ENCODE measurements at regions not wholly inside any gene's neighbourhood (a gene's known extent, or its start where the extent isn't known, plus 50 kb on each side); places are given as distances from the start of the nearest gene placed in this dataset.

- WGBS, 2 donors = 96 to 97% methylated on average over 2 of the region's 2 CpGs
- Histone ChIP-seq H3K27me3 (no peaks in the 10 kb centered on the region), H3K27ac (no peak overlapping the region), H3K36me3 (ENCODE audit: low read depth, missing control alignments) (no peaks in the 10 kb centered on the region), H3K9me3 (no peaks in the 10 kb centered on the region), H3K4me3 (no peak overlapping the region), H3K4me1 (no peaks in the 10 kb centered on the region)
- TF ChIP-seq POLR2A (IDR thresholded peaks at IDR 0.05) = no peak
- no peak for TF ChIP-seq CTCF (IDR thresholded peaks at IDR 0.05)
- DNase-seq = no peak
- intact Hi-C loops (cut with DNase I; ENCODE audit: low total_unique reads) = no loop called here
Measured at GRCh38 chr2:147086715-147087114, 758.1 kb upstream of the ACVR2A start.

- Histone ChIP-seq H3K36me3 (ENCODE audit: low read depth, missing control alignments) (no peaks in the 10 kb centered on the region), H3K4me1 (no peaks in the 10 kb centered on the region), H3K4me3 (no peak overlapping the region), H3K9me3 (no peaks in the 10 kb centered on the region), H3K27me3 (no peaks in the 10 kb centered on the region), H3K27ac (no peak overlapping the region)
- no peak for DNase-seq
- intact Hi-C loops (cut with DNase I; ENCODE audit: low total_unique reads) = no loop called here
- TF ChIP-seq POLR2A (IDR thresholded peaks at IDR 0.05) (no peak), CTCF (IDR thresholded peaks at IDR 0.05) (no peak)
- 93 to 100% methylated on average over 4 of the region's 4 CpGs for WGBS, 2 donors
Measured at GRCh38 chr2:147083664-147084063, 761.2 kb upstream of the ACVR2A start.

GRCh38 chr2:147082850-147083522, 761.8 kb upstream of the ACVR2A start:
- intact Hi-C loops (cut with DNase I; ENCODE audit: low total_unique reads) = no loop called here
- no peak overlapping the region for H3K27ac ChIP-seq
- H3K4me3 ChIP-seq = no peak overlapping the region

GRCh38 chr2:147081831-147082230, 763.0 kb upstream of the ACVR2A start:
- no peak overlapping the region for H3K4me3 ChIP-seq
- H3K9me3 ChIP-seq = no peaks in the 10 kb centered on the region
- H3K36me3 ChIP-seq (ENCODE audit: low read depth, missing control alignments) = no peaks in the 10 kb centered on the region
- DNase-seq = no peak
- no peak overlapping the region for H3K27ac ChIP-seq
- intact Hi-C loops (cut with DNase I; ENCODE audit: low total_unique reads) = no loop called here
- TF ChIP-seq POLR2A (IDR thresholded peaks at IDR 0.05) = no peak
- no peak for TF ChIP-seq CTCF (IDR thresholded peaks at IDR 0.05)
- H3K27me3 ChIP-seq = no peaks in the 10 kb centered on the region
- WGBS, 2 donors = 52 to 65% methylated on average over 4 of the region's 4 CpGs
- H3K4me1 ChIP-seq = no peaks in the 10 kb centered on the region

More at GRCh38 chr2:147082850-147083522, 761.8 kb upstream of the ACVR2A start:
- no peaks in the 10 kb centered on the region for H3K27me3 ChIP-seq
- H3K36me3 ChIP-seq (ENCODE audit: low read depth, missing control alignments) = no peaks in the 10 kb centered on the region
- H3K4me1 ChIP-seq = no peaks in the 10 kb centered on the region
- TF ChIP-seq POLR2A (IDR thresholded peaks at IDR 0.05) (no peak), CTCF (IDR thresholded peaks at IDR 0.05) (peak; percentile 80 to 90 (median 89))
- DNase-seq = peak; percentile 76
- H3K9me3 ChIP-seq = no peaks in the 10 kb centered on the region
- WGBS, 2 donors = 74 to 75% methylated on average over 3 of the region's 3 CpGs

- Histone ChIP-seq H3K4me3 (no peak overlapping the region), H3K9me3 (no peaks in the 10 kb centered on the region), H3K27me3 (no peaks in the 10 kb centered on the region), H3K27ac (no peak overlapping the region), H3K4me1 (no peaks in the 10 kb centered on the region), H3K36me3 (ENCODE audit: low read depth, missing control alignments) (no peaks in the 10 kb centered on the region)
- intact Hi-C loops (cut with DNase I; ENCODE audit: low total_unique reads) = no loop called here
- 92% methylated on average over 2 of the region's 2 CpGs for WGBS, 2 donors
- no peak for TF ChIP-seq POLR2A (IDR thresholded peaks at IDR 0.05)
- no peak for TF ChIP-seq CTCF (IDR thresholded peaks at IDR 0.05)
- DNase-seq = no peak
Measured at GRCh38 chr2:147076634-147077033, 768.2 kb upstream of the ACVR2A start.

Data from testis (tissue), 2 donors.